ENCODE measurements at regions not wholly inside any gene's neighbourhood (a gene's known extent, or its start where the extent isn't known, plus 50 kb on each side); places are given as distances from the start of the nearest gene placed in this dataset.

GRCh38 chr13:26456650-26457049, 100.8 kb upstream of the WASF3 start:
- TF ChIP-seq CTCF (IDR thresholded peaks at IDR 0.05; ENCODE audit: insufficient read depth, low read length, poor library complexity, severe bottlenecking) (no peak), EZH2phosphoT487 (conservative IDR thresholded peaks at IDR 0.05; ENCODE audit: low read length) (no peak)
